K562 (cell line): ENCODE measurements at regions not wholly inside any gene's neighbourhood (a gene's known extent, or its start where the extent isn't known, plus 50 kb on each side); places are given as distances from the start of the nearest gene placed in this dataset.

ENCODE experiments used
- ATAC-seq: fragments of 200-7000 bp; cut with Tn5 transposase; 3 replicates; pipeline ENCODE4 v1.9.1; 2020; ENCODE audit warnings: moderate library complexity
- BruUV-seq: library from RNA; stranded (reverse); fragments of 400-500 nt; replicated peaks from 2 replicates; lab custom pipeline; 2021; lab: Mats Ljungman, UMichigan
- CTCF ChIA-PET: fragments of 300-600 bp; formaldehyde crosslinking; extraction: SDS; loops from one replicate; lab custom pipeline; 2021; ENCODE audit warnings: low intra/inter-chr PET ratio; lab: Yijun Ruan, JAX
- POLR2A ChIA-PET: fragments of 300-600, 350-650 bp; sonication (Branson Sonifier 250); formaldehyde crosslinking; extraction: SDS; loops from one replicate; lab custom pipeline; 2021; ENCODE audit warnings: antibody characterized with exemption, inconsistent platforms; lab: Yijun Ruan, JAX
- DNase-seq, 4 experiments: peaks; one replicate each; pipeline versions ENCODE4 v3.0.0 to v3.0.0-alpha.2; 2011 to 2018; ENCODE audit warnings: low spot score in 3 of 4, mixed read lengths in 3 of 4; ENCODE audit errors: extremely low read depth in 1 of 4
- FAIRE-seq: peaks from 2 replicates; lab custom pipeline; 2011; peaks lifted over from hg19 to GRCh38; lab: Jason Lieb, UNC
- H2AFZ ChIP-seq: 2 replicates; pipeline ENCODE4 v1.6.0; 2011; ENCODE audit warnings: low read depth, low read length, control low read depth, inconsistent platforms
- H3K27ac ChIP-seq: fragments of 200-600 bp; 3 replicates; pipeline ENCODE4 v1.8.0; 2011; ENCODE audit warnings: low read depth, mild to moderate bottlenecking, control low read depth, inconsistent platforms, low read length, moderate library complexity, mixed read lengths; ENCODE audit errors: extremely low read depth
- H3K27me3 ChIP-seq, 2 experiments: fragments of 300-600 bp in 1 of 2; 2 replicates in 1 of 2; 3 replicates in 1 of 2; pipeline versions ENCODE4 v1.6.0 to v1.8.0; 2011; ENCODE audit warnings: inconsistent platforms in 2 of 2, low read length in 2 of 2, mild to moderate bottlenecking in 1 of 2, mixed read lengths in 1 of 2, moderate library complexity in 1 of 2; ENCODE audit not compliant: control insufficient read depth in 2 of 2, insufficient read depth in 2 of 2
- H3K36me3 ChIP-seq: fragments of 300-600 bp; 3 replicates; pipeline ENCODE4 v1.8.0; 2011; ENCODE audit warnings: mild to moderate bottlenecking, low read length, inconsistent platforms; ENCODE audit not compliant: control insufficient read depth, insufficient read depth
- H3K4me1 ChIP-seq, 2 experiments: fragments of 200-600 bp in 1 of 2; replicated peaks in 1 of 2; 2 replicates in 1 of 2; 3 replicates in 1 of 2; pipeline versions ENCODE4 v1.5.1 to v1.8.0; 2011; ENCODE audit warnings: inconsistent platforms in 2 of 2, low read length in 2 of 2, mild to moderate bottlenecking in 1 of 2, mixed read lengths in 1 of 2, moderate library complexity in 1 of 2; ENCODE audit not compliant: control insufficient read depth in 2 of 2, insufficient read depth in 2 of 2
- H3K4me2 ChIP-seq: 2 replicates; pipeline ENCODE4 v1.6.1; 2011; ENCODE audit warnings: low read length, control low read depth, inconsistent platforms, mixed read lengths; ENCODE audit not compliant: insufficient read depth
- H3K4me3 ChIP-seq: fragments of 200-600 bp; sonication (generic), shearing (Covaris generic); 2 replicates; pipeline ENCODE4 v1.5.1; 2016; ENCODE audit warnings: control low read depth, inconsistent platforms
- H3K79me2 ChIP-seq: fragments of 200-600 bp; 3 replicates; pipeline ENCODE4 v1.8.0; 2011; ENCODE audit warnings: low read length, inconsistent platforms; ENCODE audit not compliant: control insufficient read depth, insufficient read depth
- H3K9ac ChIP-seq, 2 experiments: 2 replicates each; pipeline versions ENCODE4 v1.6.0 to v1.6.1; 2011; ENCODE audit warnings: low read depth in 2 of 2, low read length in 2 of 2, control low read depth in 1 of 2, inconsistent platforms in 1 of 2, mild to moderate bottlenecking in 1 of 2, mixed read lengths in 1 of 2; ENCODE audit not compliant: insufficient read depth in 1 of 2
- H3K9me1 ChIP-seq: one replicate; pipeline ENCODE4 v1.6.0; 2011; ENCODE audit warnings: inconsistent platforms, mild to moderate bottlenecking, low read length, moderate library complexity; ENCODE audit not compliant: control insufficient read depth, insufficient read depth
- H3K9me3 ChIP-seq: replicated peaks from 2 replicates; pipeline ENCODE4 v1.5.1; 2011; ENCODE audit warnings: low read depth, low read length, inconsistent platforms; ENCODE audit not compliant: control insufficient read depth, insufficient read depth
- H4K20me1 ChIP-seq: replicated peaks from 2 replicates; pipeline ENCODE4 v1.6.1; 2011; ENCODE audit warnings: low read length, inconsistent platforms, mixed read lengths; ENCODE audit not compliant: control insufficient read depth, insufficient read depth
- CUX1 ChIP-seq: fragments of 200-800 bp; sonication (Bioruptor generic); IDR thresholded peaks from 2 replicates; pipeline ENCODE4 v1.6.1; 2016; ENCODE audit warnings: missing genetic modification characterization, missing compliant biosample characterization
- MTA1 ChIP-seq: fragments of 450-650 bp; IDR thresholded peaks from 2 replicates; pipeline ENCODE4 v1.6.1; 2017; ENCODE audit warnings: borderline replicate concordance
- NCOA6 ChIP-seq: fragments of 450-650 bp; IDR thresholded peaks from 2 replicates; pipeline ENCODE4 v1.6.1; 2017; ENCODE audit warnings: mild to moderate bottlenecking
- NFRKB ChIP-seq: fragments of 450-650 bp; IDR thresholded peaks from 2 replicates; pipeline ENCODE4 v1.6.1; 2016; ENCODE audit warnings: low read depth
- ZNF395 ChIP-seq: fragments of 200-800 bp; sonication (Bioruptor generic); IDR thresholded peaks from 2 replicates; pipeline ENCODE4 v1.6.1; 2017; ENCODE audit warnings: missing genetic modification characterization, missing compliant biosample characterization
- ZNF431 ChIP-seq: sonication (generic); formaldehyde crosslinking; IDR thresholded peaks from 2 replicates; pipeline ENCODE4 v1.8.0; 2022; ENCODE audit warnings: mild to moderate bottlenecking, missing genetic modification reagents
- ZNF764 ChIP-seq: fragments of 250-450 bp; sonication (Bioruptor Pico); IDR thresholded peaks from 2 replicates; pipeline ENCODE4 v1.4.0; 2020; ENCODE audit warnings: low read depth, mild to moderate bottlenecking, moderate library complexity
- ZSCAN32 ChIP-seq: fragments of 450-650 bp; formaldehyde crosslinking; IDR thresholded peaks from 2 replicates; pipeline ENCODE4 v1.4.0; 2020; ENCODE audit warnings: mild to moderate bottlenecking, moderate library complexity
- WGBS: fragments of 100-300 bp; shearing (Covaris generic); methylation state at CpG from one replicate; pipeline ENCODE4 v1.1.6; 2016; ENCODE audit warnings: low coverage, mixed read lengths; ENCODE audit not compliant: insufficient coverage; ENCODE audit errors: missing lambda C conversion rate; 5-methylcytosine and 5-hydroxymethylcytosine counted together
- in situ Hi-C: fragments of 300-500 bp; cut with MboI; formaldehyde crosslinking; loops from 4 replicates; pipeline ENCODE4 v1.15.0; 2018; ENCODE audit warnings: inconsistent platforms, mixed read lengths
- intact Hi-C: fragments of 100-400 bp; cut with micrococcal nuclease; formaldehyde crosslinking; loops from 2 replicates; pipeline ENCODE4 v1.14.2; 2022

- H2AFZ ChIP-seq = no peak overlapping the region
- no peaks in the 10 kb centered on the region for H3K4me1 ChIP-seq
- DNase-seq (no peak), FAIRE-seq (no peak), ATAC-seq (no peak)
- no peaks in the 10 kb centered on the region for H3K27me3 ChIP-seq
- ChIA-PET CTCF (no interaction called here), POLR2A (no interaction called here)
- H3K9ac ChIP-seq = no peak overlapping the region
- no peak overlapping the region for H3K4me3 ChIP-seq
- H3K4me2 ChIP-seq = no peak overlapping the region
- H3K79me2 ChIP-seq = no peaks in the 10 kb centered on the region
- no peak overlapping the region for H3K27ac ChIP-seq
- TF ChIP-seq ZNF431 = no peak
- TF ChIP-seq NCOA6 = no peak
- intact Hi-C loops = no loop called here
- no peaks in the 10 kb centered on the region for H3K36me3 ChIP-seq
- in situ Hi-C loops = no loop called here
- H4K20me1 ChIP-seq = no peaks in the 10 kb centered on the region
- no TSS peak for BruUV-seq
- no peaks in the 10 kb centered on the region for H3K9me1 ChIP-seq
- 0% methylated on average over 3 of the region's 3 CpGs for WGBS
- no peaks in the 10 kb centered on the region for H3K9me3 ChIP-seq
Observed at GRCh38 chr14:106876711-106877110, 1350.3 kb downstream of the TMEM121 start.

GRCh38 chr14:106877517-106877916 is 1351.1 kb downstream of the TMEM121 start:
- Histone ChIP-seq H3K4me1 (no peaks in the 10 kb centered on the region), H3K27me3 (no peaks in the 10 kb centered on the region), H3K79me2 (no peaks in the 10 kb centered on the region), H3K4me3 (no peak overlapping the region), H3K36me3 (no peaks in the 10 kb centered on the region), H3K9me3 (no peaks in the 10 kb centered on the region), H4K20me1 (no peaks in the 10 kb centered on the region), H3K27ac (no peak overlapping the region), H3K4me2 (no peak overlapping the region), H3K9me1 (no peaks in the 10 kb centered on the region), H2AFZ (no peak overlapping the region), H3K9ac (no peak overlapping the region)
- in situ Hi-C loops (no loop called here), intact Hi-C loops (no loop called here)
- TF ChIP-seq NFRKB (no peak), ZNF395 (no peak), MTA1 (no peak), ZSCAN32 (no peak), ZNF764 (CRISPR knock-in tag) (no peak), CUX1 (CRISPR knock-in tag) (no peak)
- FAIRE-seq (no peak), DNase-seq (no peak), ATAC-seq (no peak)
- ChIA-PET CTCF (no interaction called here), POLR2A (no interaction called here)
- BruUV-seq = no TSS peak
- WGBS = 6% methylated on average over 2 of the region's 2 CpGs
